SH-SY5Y (cell line): ENCODE measurements at regions not wholly inside any gene's neighbourhood (a gene's known extent, or its start where the extent isn't known, plus 50 kb on each side); places are given as distances from the start of the nearest gene placed in this dataset.

Source experiments
- GATA2 ChIP-seq: IDR thresholded peaks from 2 replicates; pipeline ENCODE4 v1.6.1; 2011; ENCODE audit warnings: mild to moderate bottlenecking, low read depth, low read length
- GATA3 ChIP-seq: IDR thresholded peaks from 2 replicates; pipeline ENCODE4 v1.6.1; 2011; ENCODE audit warnings: low read depth, mild to moderate bottlenecking, low read length, moderate library complexity

GRCh38 chr6:67277312-67277711 lies 1357.8 kb upstream of the ADGRB3 start:
- TF ChIP-seq GATA2 (no peak), GATA3 (no peak)
